ENCODE measurements at regions not wholly inside any gene's neighbourhood (a gene's known extent, or its start where the extent isn't known, plus 50 kb on each side); places are given as distances from the start of the nearest gene placed in this dataset.
"Not testable (repeated sequence)": the region's sequence is repeated elsewhere in the genome, so short reads cannot be mapped to it uniquely, and the experiment has no call there.

- peaks cover 0 to 11% (median 4%) of the 10 kb centered on the region in 5 donors for H3K27me3 Mint-ChIP-seq
- H3K4me3 Mint-ChIP-seq: no peak overlapping the region
- ATAC-seq (no peak), DNase-seq (no peak)
- H3K4me1 Mint-ChIP-seq: no peaks in the 10 kb centered on the region
- H3K36me3 Mint-ChIP-seq: peaks cover 0 to 12% (median 4%) of the 10 kb centered on the region in 3 donors
- no peak overlapping the region for H3K27ac Mint-ChIP-seq
- peaks cover 0 to 38% (median 15%) of the 10 kb centered on the region in 9 donors for H3K9me3 Mint-ChIP-seq
- POLR2A ChIA-PET: no interaction called here
Observed at GRCh38 chr3:14057701-14058100, 67.0 kb downstream of the CHCHD4 start.

GRCh38 chr3:14047841-14048240 is 76.8 kb downstream of the CHCHD4 start:
- Mint-ChIP-seq H3K4me3 (no peak overlapping the region), H3K36me3 (no peaks in the 10 kb centered on the region), H3K4me1 (no peaks in the 10 kb centered on the region), H3K27me3 (peaks cover 10 to 48% (median 18%) of the 10 kb centered on the region in 5 donors), H3K9me3 (no peaks in the 10 kb centered on the region), H3K27ac (no peak overlapping the region)
- POLR2A ChIA-PET: no interaction called here
- ATAC-seq (no peak), DNase-seq (no peak)

DNA sequence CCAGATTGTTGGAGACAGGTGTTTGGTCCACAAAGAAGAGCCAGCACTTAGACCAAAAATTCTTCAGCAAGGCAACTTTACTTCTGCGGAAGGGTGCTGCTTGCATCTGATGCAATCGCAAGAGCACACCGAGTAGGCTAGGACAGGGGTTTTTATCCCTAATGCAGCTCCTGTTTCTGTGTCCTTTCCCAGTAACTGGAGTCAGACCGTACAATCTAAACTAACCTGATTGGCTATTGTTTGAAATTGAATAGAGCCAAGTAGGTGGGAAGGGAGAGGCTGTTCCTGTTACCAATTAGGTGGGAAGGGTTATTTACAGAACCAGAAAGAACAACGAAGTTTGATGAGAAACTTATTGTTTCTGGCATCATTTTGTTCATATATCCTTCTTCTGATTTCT is 77.6 kb downstream of the CHCHD4 start:
- Mint-ChIP-seq H3K4me1 (no peaks in the 10 kb centered on the region), H3K27me3 (peaks cover 10 to 44% (median 17%) of the 10 kb centered on the region in 5 donors), H3K9me3 (no peaks in the 10 kb centered on the region), H3K4me3 (no peak overlapping the region), H3K27ac (no peak overlapping the region), H3K36me3 (no peaks in the 10 kb centered on the region)
- POLR2A ChIA-PET: no interaction called here
- no peak for DNase-seq
- no peak for ATAC-seq

DNA sequence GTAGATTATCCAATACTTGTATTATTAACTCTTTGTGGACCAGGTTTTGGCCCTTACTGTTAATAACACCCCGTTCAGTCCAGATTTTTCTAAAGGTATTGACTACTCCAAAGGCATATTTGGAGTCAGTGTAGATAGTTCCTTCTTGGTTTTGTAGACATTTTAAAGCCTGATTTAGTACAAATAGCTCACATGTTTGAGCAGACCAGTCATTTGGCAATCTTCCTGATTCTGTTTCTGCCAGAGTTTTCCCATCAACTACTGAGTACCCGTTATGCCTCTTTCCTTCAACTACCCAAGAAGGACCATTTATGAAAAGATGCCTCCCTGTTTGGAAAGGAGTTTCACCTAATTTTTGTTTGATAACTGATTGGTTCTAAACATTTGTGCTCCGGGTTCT is 82.0 kb downstream of the CHCHD4 start:
- H3K27ac Mint-ChIP-seq: no peak overlapping the region
- POLR2A ChIA-PET: no interaction called here
- H3K4me1 Mint-ChIP-seq: no peaks in the 10 kb centered on the region
- peaks cover 0 to 9% (median 0%) of the 10 kb centered on the region in 9 donors for H3K9me3 Mint-ChIP-seq
- no peaks in the 10 kb centered on the region for H3K36me3 Mint-ChIP-seq
- peaks cover 6 to 42% (median 19%) of the 10 kb centered on the region in 5 donors for H3K27me3 Mint-ChIP-seq
- H3K4me3 Mint-ChIP-seq: no peak overlapping the region
- DNase-seq: no peak
- no peak for ATAC-seq

DNA sequence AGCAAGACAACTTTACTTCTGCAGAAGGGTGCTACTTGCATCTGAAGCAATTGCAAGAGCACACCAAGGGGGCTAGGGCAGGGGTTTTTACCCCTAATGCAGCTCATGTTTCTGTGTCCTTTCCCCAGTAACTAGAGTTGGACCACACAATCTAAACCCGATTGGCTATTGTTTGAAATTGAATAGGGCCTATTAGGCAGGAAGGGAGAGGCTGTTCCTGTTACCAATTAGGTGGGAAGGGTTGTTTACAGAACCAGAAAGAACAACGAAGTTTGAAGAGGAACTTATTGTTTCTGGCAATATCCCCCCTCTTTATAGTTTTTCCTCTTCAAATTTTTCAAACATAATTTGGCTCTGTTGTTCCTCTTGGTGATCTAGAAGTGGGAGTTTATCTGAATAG is 85.5 kb downstream of the CHCHD4 start:
- Mint-ChIP-seq H3K4me1 (no peaks in the 10 kb centered on the region), H3K27ac (no peak overlapping the region), H3K27me3 (peaks cover 1 to 22% (median 2%) of the 10 kb centered on the region in 5 donors), H3K4me3 (no peak overlapping the region), H3K36me3 (peaks cover 3 to 15% (median 5%) of the 10 kb centered on the region in 3 donors), H3K9me3 (peaks cover 0 to 35% (median 21%) of the 10 kb centered on the region in 9 donors)
- DNase-seq (no peak), ATAC-seq (no peak)
- POLR2A ChIA-PET: no interaction called here

DNA sequence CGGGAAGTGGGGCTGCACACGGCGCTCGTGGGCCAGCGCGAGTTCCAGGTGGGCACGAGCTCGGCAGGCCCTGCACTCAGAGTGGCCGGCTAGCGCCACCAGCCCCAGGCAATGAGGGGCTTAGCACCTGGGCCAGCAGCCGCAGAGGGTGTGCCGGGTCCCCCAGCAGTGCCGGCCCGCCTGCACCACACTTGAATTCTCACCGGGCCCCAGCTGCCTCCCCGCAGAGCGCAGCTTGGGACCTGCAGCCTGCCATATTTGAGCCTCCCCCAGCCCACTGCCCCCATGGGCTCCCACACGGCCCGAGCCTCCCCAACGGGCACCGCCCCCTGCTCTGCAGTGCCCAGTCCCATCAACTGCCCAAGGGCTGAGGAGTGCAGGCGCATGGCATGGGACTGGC is 87.5 kb downstream of the CHCHD4 start:
- H3K4me3 Mint-ChIP-seq: no peak overlapping the region
- peaks cover 0 to 35% (median 21%) of the 10 kb centered on the region in 9 donors for H3K9me3 Mint-ChIP-seq
- no peak for ATAC-seq
- H3K36me3 Mint-ChIP-seq: peaks cover 3 to 17% (median 5%) of the 10 kb centered on the region in 3 donors
- no peak overlapping the region for H3K27ac Mint-ChIP-seq
- no peaks in the 10 kb centered on the region for H3K4me1 Mint-ChIP-seq
- no peak for DNase-seq
- POLR2A ChIA-PET: no interaction called here
- H3K27me3 Mint-ChIP-seq: peaks cover 1 to 22% (median 2%) of the 10 kb centered on the region in 5 donors

DNA sequence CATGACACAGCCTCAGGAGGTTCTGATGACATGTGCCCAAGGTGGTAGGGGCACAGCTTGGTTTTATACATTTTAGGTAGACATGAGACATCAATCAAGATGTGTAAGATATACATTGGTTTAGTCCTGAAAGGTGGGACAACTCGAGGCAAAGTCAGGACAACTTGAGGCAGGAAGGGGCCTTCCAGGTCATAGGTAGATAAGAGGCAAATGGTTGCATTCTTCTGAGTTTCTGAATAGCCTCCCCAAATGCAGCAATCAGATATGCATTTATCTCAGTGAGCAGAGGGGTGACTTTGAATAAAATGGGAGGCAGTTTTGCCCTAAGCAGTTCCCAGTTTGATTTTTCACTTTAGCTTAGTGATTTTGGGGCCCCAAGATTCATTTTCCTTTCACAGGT is 91.6 kb downstream of the CHCHD4 start:
- H3K27ac Mint-ChIP-seq: no peak overlapping the region
- POLR2A ChIA-PET: no interaction called here
- peaks cover 0 to 12% (median 2%) of the 10 kb centered on the region in 5 donors for H3K27me3 Mint-ChIP-seq
- no peak for DNase-seq
- peaks cover 3 to 17% (median 6%) of the 10 kb centered on the region in 3 donors for H3K36me3 Mint-ChIP-seq
- no peak for ATAC-seq
- no peaks in the 10 kb centered on the region for H3K4me1 Mint-ChIP-seq
- H3K9me3 Mint-ChIP-seq: peaks cover 0 to 30% (median 17%) of the 10 kb centered on the region in 9 donors
- no peak overlapping the region for H3K4me3 Mint-ChIP-seq

DNA sequence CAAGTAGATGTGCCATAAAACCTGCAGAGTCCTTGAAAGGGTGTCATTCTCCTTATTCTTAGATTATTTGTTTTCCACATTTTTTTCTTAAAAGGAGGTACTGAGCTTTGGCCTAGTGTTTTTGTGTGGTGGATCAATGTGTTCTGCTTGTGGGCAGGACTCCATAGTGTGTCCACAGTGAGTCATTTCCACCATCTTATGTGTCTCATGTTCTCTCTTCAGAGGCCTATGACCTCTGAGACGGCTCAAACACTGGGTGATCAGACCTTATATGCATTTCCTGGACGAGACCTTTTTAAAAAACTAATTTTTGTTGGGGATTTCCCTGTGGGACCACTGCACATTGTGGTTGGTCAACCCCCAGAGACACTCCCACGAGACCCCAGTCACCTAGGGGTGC is 93.4 kb downstream of the CHCHD4 start:
- H3K36me3 Mint-ChIP-seq: peaks cover 4 to 20% (median 4%) of the 10 kb centered on the region in 3 donors
- no peak for DNase-seq
- peaks cover 0 to 32% (median 12%) of the 10 kb centered on the region in 9 donors for H3K9me3 Mint-ChIP-seq
- peaks cover 0 to 7% (median 3%) of the 10 kb centered on the region in 5 donors for H3K27me3 Mint-ChIP-seq
- H3K4me1 Mint-ChIP-seq: no peaks in the 10 kb centered on the region
- no peak overlapping the region for H3K4me3 Mint-ChIP-seq
- POLR2A ChIA-PET: no interaction called here
- H3K27ac Mint-ChIP-seq: no peak overlapping the region
- no peak for ATAC-seq

GRCh38 chr3:14029390-14029995 is 95.2 kb downstream of the CHCHD4 start:
- H3K27ac Mint-ChIP-seq: not testable (repeated sequence)

GRCh38 chr3:14028122-14028521 is 96.5 kb downstream of the CHCHD4 start:
- not testable (repeated sequence) for DNase-seq, H3K4me1 Mint-ChIP-seq, H3K4me3 Mint-ChIP-seq

More at GRCh38 chr3:14029390-14029995, 95.2 kb downstream of the CHCHD4 start:
- H3K27me3 Mint-ChIP-seq, H3K4me1 Mint-ChIP-seq, POLR2A ChIA-PET, H3K4me3 Mint-ChIP-seq, ATAC-seq, DNase-seq: not testable (repeated sequence)
- Mint-ChIP-seq H3K9me3 (peaks cover 0 to 33% (median 7%) of the 10 kb centered on the region in 9 donors), H3K36me3 (peaks cover 2 to 15% (median 6%) of the 10 kb centered on the region in 3 donors)

DNA sequence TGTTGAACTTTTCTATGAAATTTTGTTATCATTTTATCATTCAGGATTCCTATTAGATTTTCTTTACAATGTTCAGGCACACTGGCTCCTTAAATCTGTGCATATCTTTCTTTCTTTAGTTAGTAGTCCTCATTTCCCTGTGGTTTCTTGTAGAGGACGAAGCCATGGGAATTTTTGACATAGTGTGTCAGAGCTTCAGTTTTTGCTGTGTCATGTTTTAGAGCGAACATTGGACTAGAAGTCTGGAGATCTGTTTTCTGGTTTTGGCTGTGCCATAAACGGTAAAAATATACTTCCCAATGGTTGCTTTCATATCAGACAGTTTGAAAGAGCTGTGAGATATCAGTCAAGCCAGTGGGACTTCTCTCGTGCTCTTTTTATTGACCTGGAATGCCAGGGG is 105.2 kb downstream of the CHCHD4 start:
- DNase-seq: no peak
- peaks cover 27 to 55% (median 37%) of the 10 kb centered on the region in 5 donors for H3K27me3 Mint-ChIP-seq
- H3K4me3 Mint-ChIP-seq: no peak overlapping the region
- H3K4me1 Mint-ChIP-seq: peaks cover 0 to 1% (median 0%) of the 10 kb centered on the region in 4 donors
- no peak overlapping the region for H3K27ac Mint-ChIP-seq
- H3K36me3 Mint-ChIP-seq: peaks cover 0 to 27% (median 15%) of the 10 kb centered on the region in 3 donors
- peaks cover 0 to 33% (median 21%) of the 10 kb centered on the region in 9 donors for H3K9me3 Mint-ChIP-seq
- POLR2A ChIA-PET: no interaction called here
- no peak for ATAC-seq

More at GRCh38 chr3:14028122-14028521, 96.5 kb downstream of the CHCHD4 start:
- H3K27ac Mint-ChIP-seq, ATAC-seq: not testable (repeated sequence)
- H3K27me3 Mint-ChIP-seq: peaks cover 6 to 17% (median 14%) of the 10 kb centered on the region in 5 donors
- POLR2A ChIA-PET: interaction anchor here (0.7 kb wide), 1 partner anchor 12 kb away, joined by 3 read pairs; no protein-coding TSS in a partner anchor
- H3K36me3 Mint-ChIP-seq: peaks cover 2 to 23% (median 14%) of the 10 kb centered on the region in 3 donors
- peaks cover 0 to 44% (median 14%) of the 10 kb centered on the region in 9 donors for H3K9me3 Mint-ChIP-seq

- H3K36me3 Mint-ChIP-seq: peaks cover 0 to 23% (median 2%) of the 10 kb centered on the region in 3 donors
- ATAC-seq (no peak), DNase-seq (no peak)
- peaks cover 0 to 1% (median 0%) of the 10 kb centered on the region in 4 donors for H3K4me1 Mint-ChIP-seq
- H3K4me3 Mint-ChIP-seq: no peak overlapping the region
- H3K27ac Mint-ChIP-seq: no peak overlapping the region
- H3K9me3 Mint-ChIP-seq: peaks cover 0 to 33% (median 15%) of the 10 kb centered on the region in 9 donors
- peaks cover 24 to 54% (median 31%) of the 10 kb centered on the region in 5 donors for H3K27me3 Mint-ChIP-seq
- POLR2A ChIA-PET: no interaction called here
Observed at GRCh38 chr3:14016900-14017475, 107.7 kb downstream of the CHCHD4 start.

DNA sequence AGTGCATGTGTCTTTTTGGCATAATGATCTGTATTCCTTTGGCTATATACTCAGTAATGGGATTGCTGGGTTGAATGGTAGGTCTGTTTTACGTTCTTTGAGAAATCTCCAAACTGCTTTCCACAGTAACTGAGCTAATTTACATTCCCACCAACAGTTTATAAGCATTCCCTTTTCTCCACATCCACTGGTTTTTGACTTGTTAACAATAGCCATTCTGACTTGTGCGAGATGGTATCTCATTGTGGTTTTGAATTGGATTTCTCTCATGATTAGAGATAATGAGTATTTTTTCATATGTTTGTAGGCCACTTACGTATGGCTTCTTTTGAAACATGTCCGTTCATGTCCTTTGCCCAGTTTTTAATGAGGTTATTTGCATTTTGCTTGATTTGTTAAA is 117.7 kb downstream of the CHCHD4 start:
- Mint-ChIP-seq H3K4me1 (no peaks in the 10 kb centered on the region), H3K36me3 (peaks cover 0 to 8% (median 0%) of the 10 kb centered on the region in 3 donors), H3K27me3 (peaks cover 13 to 47% (median 27%) of the 10 kb centered on the region in 5 donors), H3K4me3 (no peak overlapping the region), H3K27ac (no peak overlapping the region), H3K9me3 (peaks cover 0 to 9% (median 0%) of the 10 kb centered on the region in 9 donors)
- POLR2A ChIA-PET: no interaction called here
- ATAC-seq (no peak), DNase-seq (no peak)
